PC-3 (cell line): ENCODE measurements at regions not wholly inside any gene's neighbourhood (a gene's known extent, or its start where the extent isn't known, plus 50 kb on each side); places are given as distances from the start of the nearest gene placed in this dataset.

Experiments
- ATAC-seq: fragments of 200-7000 bp; cut with Tn5 transposase; 2 replicates; pipeline ENCODE4 v1.9.1; 2020; ENCODE audit warnings: mild to moderate bottlenecking, moderate library complexity
- BruUV-seq: library from RNA; stranded (reverse); fragments of 400-500 nt; replicated peaks from 2 replicates; lab custom pipeline; 2021; lab: Mats Ljungman, UMichigan
- CTCF ChIA-PET: fragments of 300-600 bp; sonication (Branson Sonifier 250); formaldehyde crosslinking; loops from one replicate; lab custom pipeline; 2022; ENCODE audit warnings: antibody characterized with exemption; lab: Charles Lee
- POLR2A ChIA-PET: fragments of 300-600 bp; sonication (Branson Sonifier 250); formaldehyde crosslinking; loops from one replicate; lab custom pipeline; 2022; ENCODE audit warnings: antibody characterized with exemption; ENCODE audit not compliant: unreplicated experiment; lab: Charles Lee
- DNase-seq: peaks from one replicate; pipeline ENCODE4 v3.0.0-alpha.2; 2015
- H2AFZ ChIP-seq: fragments of 300-600 bp; sonication (generic); 2 replicates; pipeline ENCODE4 v1.6.0; 2016; ENCODE audit warnings: antibody characterized with exemption, low read length
- H3F3A ChIP-seq: fragments of 300-600 bp; sonication (generic); one replicate; pipeline ENCODE4 v1.6.0; 2017; ENCODE audit warnings: antibody characterized with exemption, low read length, control low read depth, mild to moderate bottlenecking; ENCODE audit not compliant: unreplicated experiment
- H3K27ac ChIP-seq: fragments of 300-600 bp; sonication (generic); 2 replicates; pipeline ENCODE4 v1.5.1; 2016; ENCODE audit warnings: mild to moderate bottlenecking, low read length
- H3K27me3 ChIP-seq: fragments of 300-600 bp; sonication (generic); 2 replicates; pipeline ENCODE4 v1.6.1; 2016; ENCODE audit warnings: low read length, mixed read lengths
- H3K36me3 ChIP-seq: fragments of 300-600 bp; sonication (generic); 2 replicates; pipeline ENCODE4 v1.6.1; 2016; ENCODE audit warnings: low read depth, mixed run types, low read length, mixed read lengths
- H3K4me1 ChIP-seq: fragments of 300-600 bp; sonication (generic); 2 replicates; pipeline ENCODE4 v1.5.1; 2016; ENCODE audit warnings: low read length; ENCODE audit not compliant: insufficient read depth
- H3K4me2 ChIP-seq: fragments of 300-600 bp; sonication (generic); 2 replicates; pipeline ENCODE4 v1.6.0; 2016; ENCODE audit warnings: low read length
- H3K4me3 ChIP-seq: fragments of 300-600 bp; sonication (generic); 2 replicates; pipeline ENCODE4 v1.5.1; 2016; ENCODE audit warnings: mild to moderate bottlenecking, low read length, mixed read lengths
- H3K79me2 ChIP-seq: fragments of 300-600 bp; sonication (generic); 2 replicates; pipeline ENCODE4 v1.6.1; 2017; ENCODE audit warnings: low read length, mixed read lengths
- H3K9ac ChIP-seq: fragments of 300-600 bp; sonication (generic); 2 replicates; pipeline ENCODE4 v1.6.0; 2016; ENCODE audit warnings: mild to moderate bottlenecking, low read length
- H3K9me2 ChIP-seq: fragments of 300-600 bp; sonication (generic); replicated peaks from 2 replicates; pipeline ENCODE4 v1.6.1; 2016; ENCODE audit warnings: mixed run types, low read length, mixed read lengths
- H3K9me3 ChIP-seq: fragments of 300-600 bp; sonication (generic); 2 replicates; pipeline ENCODE4 v1.6.1; 2016; ENCODE audit warnings: low read length, mixed read lengths
- H4K20me1 ChIP-seq: fragments of 300-600 bp; sonication (generic); 2 replicates; pipeline ENCODE4 v1.6.1; 2016; ENCODE audit warnings: low read length, mixed read lengths
- EZH2 ChIP-seq: fragments of 300-600 bp; sonication (generic); IDR thresholded peaks from one replicate; pipeline ENCODE4 v1.6.1; 2017; ENCODE audit warnings: antibody characterized with exemption, mild to moderate bottlenecking, low read length; ENCODE audit not compliant: unreplicated experiment
- EZH2phosphoT487 ChIP-seq: fragments of 300-600 bp; sonication (generic); IDR thresholded peaks from 2 replicates; pipeline ENCODE4 v1.6.1; 2018; ENCODE audit warnings: mild to moderate bottlenecking, antibody characterized with exemption, low read length, borderline replicate concordance
- intact Hi-C: fragments of 100-400 bp; cut with micrococcal nuclease; formaldehyde crosslinking; loops from 2 replicates; pipeline ENCODE4 v1.9.0; 2023
- TF ChIP-seq, protein P1 (sequence below): fragments of 300-600 bp; sonication (generic); conservative IDR thresholded peaks from 2 replicates; pipeline ENCODE4 v1.5.1; 2017; ENCODE audit warnings: antibody characterized with exemption, low read depth, mild to moderate bottlenecking, low read length

DNA sequence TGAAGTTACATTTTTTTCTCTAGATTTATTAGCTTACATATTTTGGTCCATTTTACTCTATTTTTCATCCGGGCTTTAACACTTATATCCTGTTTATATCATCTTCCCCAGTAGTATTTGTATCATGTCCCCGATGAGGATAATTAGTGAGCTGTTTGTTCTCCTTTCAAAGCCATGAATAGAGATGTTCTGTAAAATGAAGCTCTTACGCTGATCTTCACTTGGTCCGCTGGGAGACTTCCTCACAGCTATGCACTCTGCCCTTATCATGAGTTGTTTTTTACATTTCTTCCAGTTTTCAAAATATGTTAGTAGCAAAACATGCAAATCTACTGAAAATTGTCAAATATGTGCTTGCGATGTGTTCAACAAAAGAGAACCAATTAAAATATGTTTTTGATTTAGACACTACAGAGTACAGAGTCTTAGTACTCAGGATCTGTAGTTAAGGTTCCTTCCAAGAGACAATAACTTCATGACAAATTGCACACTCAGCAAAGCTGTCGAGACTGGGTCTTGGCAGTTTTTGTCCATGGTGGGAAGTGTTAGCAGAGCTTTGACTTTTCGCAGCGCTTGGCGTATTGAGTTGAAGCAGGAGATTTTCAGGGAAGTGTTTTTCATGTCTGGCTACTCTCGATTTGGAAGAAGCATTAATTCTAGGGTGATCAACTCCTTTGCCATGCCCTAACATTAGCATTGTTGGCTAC is 292.0 kb upstream of the ADAMTS5 start:
- Histone ChIP-seq H3K9me3 (peaks cover 9% of the 10 kb centered on the region; the same call in 1 of the 2 replicates), H3K4me2 (no peak overlapping the region), H3F3A (no peaks in the 10 kb centered on the region), H3K9ac (no peak overlapping the region), H4K20me1 (no peaks in the 10 kb centered on the region), H3K36me3 (no peaks in the 10 kb centered on the region), H3K4me3 (no peak overlapping the region), H3K9me2 (0 out of 2 replicates have a peak, but pooled peaks cover 3% of the 10 kb centered on the region), H3K27me3 (no peaks in the 10 kb centered on the region), H3K27ac (no peak overlapping the region), H3K79me2 (no peaks in the 10 kb centered on the region), H2AFZ (no peak overlapping the region), H3K4me1 (no peaks in the 10 kb centered on the region)
- intact Hi-C loops: no loop called here
- CTCF ChIA-PET: interaction anchor here (0.5 kb wide), 1 partner anchor 378 kb away, joined by 3 read pairs; no protein-coding TSS in a partner anchor
- TF ChIP-seq, protein P1, sequence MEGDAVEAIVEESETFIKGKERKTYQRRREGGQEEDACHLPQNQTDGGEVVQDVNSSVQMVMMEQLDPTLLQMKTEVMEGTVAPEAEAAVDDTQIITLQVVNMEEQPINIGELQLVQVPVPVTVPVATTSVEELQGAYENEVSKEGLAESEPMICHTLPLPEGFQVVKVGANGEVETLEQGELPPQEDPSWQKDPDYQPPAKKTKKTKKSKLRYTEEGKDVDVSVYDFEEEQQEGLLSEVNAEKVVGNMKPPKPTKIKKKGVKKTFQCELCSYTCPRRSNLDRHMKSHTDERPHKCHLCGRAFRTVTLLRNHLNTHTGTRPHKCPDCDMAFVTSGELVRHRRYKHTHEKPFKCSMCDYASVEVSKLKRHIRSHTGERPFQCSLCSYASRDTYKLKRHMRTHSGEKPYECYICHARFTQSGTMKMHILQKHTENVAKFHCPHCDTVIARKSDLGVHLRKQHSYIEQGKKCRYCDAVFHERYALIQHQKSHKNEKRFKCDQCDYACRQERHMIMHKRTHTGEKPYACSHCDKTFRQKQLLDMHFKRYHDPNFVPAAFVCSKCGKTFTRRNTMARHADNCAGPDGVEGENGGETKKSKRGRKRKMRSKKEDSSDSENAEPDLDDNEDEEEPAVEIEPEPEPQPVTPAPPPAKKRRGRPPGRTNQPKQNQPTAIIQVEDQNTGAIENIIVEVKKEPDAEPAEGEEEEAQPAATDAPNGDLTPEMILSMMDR: no peak
- TF ChIP-seq EZH2phosphoT487 (no peak), EZH2 (no peak)
- ATAC-seq: no peak
- no TSS peak for BruUV-seq
- POLR2A ChIA-PET: no interaction called here
- no peak for DNase-seq

DNA sequence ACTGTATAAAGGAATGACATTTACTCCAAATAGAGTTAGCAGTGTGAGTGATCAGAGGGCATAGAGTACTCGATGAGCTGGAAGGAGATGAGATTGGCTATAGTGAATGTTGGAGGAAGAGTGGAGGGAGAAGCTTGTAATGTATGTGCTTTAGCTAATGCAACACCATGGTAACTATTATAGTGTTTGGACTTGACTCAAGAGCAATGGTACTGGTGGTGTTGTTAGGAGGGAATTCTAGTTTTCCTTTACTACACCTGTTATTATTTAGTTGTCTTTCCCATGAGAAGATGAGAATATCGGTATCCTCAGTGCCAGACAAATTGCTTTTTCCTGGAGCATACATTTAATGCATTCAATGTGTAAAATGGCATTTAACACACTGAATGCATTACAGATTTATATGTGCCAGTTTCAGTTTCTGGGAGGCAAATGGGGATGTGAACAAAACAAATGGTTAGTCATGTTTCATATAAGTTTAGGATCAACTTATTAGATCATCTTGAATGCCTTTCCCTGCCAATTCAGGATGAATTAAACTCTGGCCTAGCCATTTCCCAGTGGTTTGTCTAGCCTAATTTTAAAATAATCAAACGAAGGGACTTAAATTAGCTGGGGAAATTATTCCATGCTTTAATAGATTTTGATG is 291.1 kb upstream of the ADAMTS5 start:
- H3K4me1 ChIP-seq: no peaks in the 10 kb centered on the region
- DNase-seq (no peak), ATAC-seq (no peak)
- H4K20me1 ChIP-seq: no peaks in the 10 kb centered on the region
- ChIA-PET POLR2A (no interaction called here), CTCF (interaction anchor here (0.5 kb wide), 1 partner anchor 377 kb away, joined by 3 read pairs; no protein-coding TSS in a partner anchor)
- H2AFZ ChIP-seq: no peak overlapping the region
- H3K79me2 ChIP-seq: no peaks in the 10 kb centered on the region
- H3K4me3 ChIP-seq: no peak overlapping the region
- 0 out of 2 replicates have a peak, but pooled peaks cover 3% of the 10 kb centered on the region for H3K9me2 ChIP-seq
- no peaks in the 10 kb centered on the region for H3F3A ChIP-seq
- TF ChIP-seq, protein P1: no peak
- no peak for TF ChIP-seq EZH2
- TF ChIP-seq EZH2phosphoT487: no peak
- intact Hi-C loops: no loop called here
- peaks cover 9% of the 10 kb centered on the region; the same call in 1 of the 2 replicates for H3K9me3 ChIP-seq
- no peak overlapping the region for H3K9ac ChIP-seq
- no peak overlapping the region for H3K27ac ChIP-seq
- BruUV-seq: no TSS peak
- no peak overlapping the region for H3K4me2 ChIP-seq
- H3K36me3 ChIP-seq: no peaks in the 10 kb centered on the region
- H3K27me3 ChIP-seq: no peaks in the 10 kb centered on the region

DNA sequence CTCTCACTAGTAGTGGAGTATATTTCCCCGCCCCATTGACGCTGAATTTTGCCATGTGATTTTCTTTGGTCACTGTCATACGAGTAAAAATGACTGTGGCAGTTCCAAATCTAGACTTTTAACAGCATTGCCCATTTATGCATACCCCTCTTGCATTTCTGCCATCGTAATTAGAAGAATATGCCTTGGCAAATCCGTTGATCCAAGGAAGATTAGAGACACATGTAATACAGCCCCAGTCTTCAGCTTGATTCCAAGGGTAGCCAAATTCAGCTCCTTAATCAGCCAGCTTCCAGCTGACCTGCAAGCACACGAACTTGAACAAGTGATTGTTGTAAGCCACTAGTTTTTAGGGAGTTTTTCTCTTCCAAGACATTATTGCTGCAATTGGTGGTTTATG is 290.3 kb upstream of the ADAMTS5 start:
- no peaks in the 10 kb centered on the region for H3K79me2 ChIP-seq
- POLR2A ChIA-PET: no interaction called here
- H3K9ac ChIP-seq: no peak overlapping the region
- no peaks in the 10 kb centered on the region for H4K20me1 ChIP-seq
- peaks cover 4% of the 10 kb centered on the region; the same call in 1 of the 2 replicates for H3K9me3 ChIP-seq
- 0 out of 2 replicates have a peak, but pooled peaks cover 3% of the 10 kb centered on the region for H3K9me2 ChIP-seq
- H3K27ac ChIP-seq: no peak overlapping the region
- DNase-seq: no peak
- H3K27me3 ChIP-seq: no peaks in the 10 kb centered on the region
- no peak overlapping the region for H3K4me3 ChIP-seq
- no peak for ATAC-seq
- TF ChIP-seq EZH2 (no peak), EZH2phosphoT487 (no peak)
- TF ChIP-seq, protein P1: no peak
- CTCF ChIA-PET: no interaction called here
- H3K36me3 ChIP-seq: no peaks in the 10 kb centered on the region
- no peak overlapping the region for H2AFZ ChIP-seq
- H3F3A ChIP-seq: no peaks in the 10 kb centered on the region
- no peaks in the 10 kb centered on the region for H3K4me1 ChIP-seq
- intact Hi-C loops: no loop called here
- H3K4me2 ChIP-seq: no peak overlapping the region
- no TSS peak for BruUV-seq
